ENCODE measurements at regions not wholly inside any gene's neighbourhood (a gene's known extent, or its start where the extent isn't known, plus 50 kb on each side); places are given as distances from the start of the nearest gene placed in this dataset.
"Not testable (repeated sequence)": the region's sequence is repeated elsewhere in the genome, so short reads cannot be mapped to it uniquely, and the experiment has no call there.

GRCh38 chr14:30266290-30266689, 292.7 kb upstream of the G2E3 start:
- Histone ChIP-seq H3K9me3 (ENCODE audit: control insufficient read depth in 1 of 2, low read length in 2 of 2) (no peaks in the 10 kb centered on the region), H3K27ac (ENCODE audit: low read length) (no peak overlapping the region), H3K36me3 (ENCODE audit: control insufficient read depth in 1 of 2, insufficient read depth in 2 of 2, low read length in 2 of 2) (no peaks in the 10 kb centered on the region), H3K4me3 (ENCODE audit: low read depth in 1 of 2, low read length in 2 of 2) (no peak overlapping the region), H3K27me3 (ENCODE audit: low read depth, low read length) (no peaks in the 10 kb centered on the region), H3K4me1 (ENCODE audit: control insufficient read depth in 1 of 2, insufficient read depth in 2 of 2, low read length in 2 of 2) (no peaks in the 10 kb centered on the region)

GRCh38 chr14:30267141-30267540, 291.8 kb upstream of the G2E3 start:
- Histone ChIP-seq H3K36me3 (ENCODE audit: control insufficient read depth in 1 of 2, insufficient read depth in 2 of 2, low read length in 2 of 2) (no peaks in the 10 kb centered on the region), H3K4me1 (ENCODE audit: control insufficient read depth in 1 of 2, insufficient read depth in 2 of 2, low read length in 2 of 2) (no peaks in the 10 kb centered on the region), H3K4me3 (ENCODE audit: low read depth in 1 of 2, low read length in 2 of 2) (no peak overlapping the region), H3K9me3 (ENCODE audit: control insufficient read depth in 1 of 2, low read length in 2 of 2) (no peaks in the 10 kb centered on the region), H3K27ac (ENCODE audit: low read length) (no peak overlapping the region), H3K27me3 (ENCODE audit: low read depth, low read length) (no peaks in the 10 kb centered on the region)

GRCh38 chr14:30270200-30271161, 288.5 kb upstream of the G2E3 start:
- Histone ChIP-seq H3K9me3 (ENCODE audit: control insufficient read depth in 1 of 2, low read length in 2 of 2) (no peaks in the 10 kb centered on the region), H3K4me1 (ENCODE audit: control insufficient read depth in 1 of 2, insufficient read depth in 2 of 2, low read length in 2 of 2) (no peaks in the 10 kb centered on the region), H3K4me3 (ENCODE audit: low read depth in 1 of 2, low read length in 2 of 2) (peak overlapping the region; percentile 27 to 38), H3K36me3 (ENCODE audit: control insufficient read depth in 1 of 2, insufficient read depth in 2 of 2, low read length in 2 of 2) (no peaks in the 10 kb centered on the region), H3K27ac (ENCODE audit: low read length) (no peak overlapping the region), H3K27me3 (ENCODE audit: low read depth, low read length) (no peaks in the 10 kb centered on the region)

GRCh38 chr14:30271811-30272323, 287.1 kb upstream of the G2E3 start:
- Histone ChIP-seq H3K9me3 (ENCODE audit: control insufficient read depth in 1 of 2, low read length in 2 of 2) (no peaks in the 10 kb centered on the region), H3K4me1 (ENCODE audit: control insufficient read depth in 1 of 2, insufficient read depth in 2 of 2, low read length in 2 of 2) (no peaks in the 10 kb centered on the region), H3K36me3 (ENCODE audit: control insufficient read depth in 1 of 2, insufficient read depth in 2 of 2, low read length in 2 of 2) (no peaks in the 10 kb centered on the region), H3K27me3 (ENCODE audit: low read depth, low read length) (no peaks in the 10 kb centered on the region), H3K27ac (ENCODE audit: low read length) (no peak overlapping the region), H3K4me3 (ENCODE audit: low read depth in 1 of 2, low read length in 2 of 2) (no peak overlapping the region)

GRCh38 chr14:30272848-30273832, 285.8 kb upstream of the G2E3 start:
- H3K4me3 ChIP-seq (ENCODE audit: low read depth in 1 of 2, low read length in 2 of 2), result no peak overlapping the region
- no peak overlapping the region for H3K27ac ChIP-seq (ENCODE audit: low read length)
- no peaks in the 10 kb centered on the region for H3K27me3 ChIP-seq (ENCODE audit: low read depth, low read length)
- H3K9me3 ChIP-seq (ENCODE audit: control insufficient read depth in 1 of 2, low read length in 2 of 2), result no peaks in the 10 kb centered on the region
- H3K36me3 ChIP-seq (ENCODE audit: control insufficient read depth in 1 of 2, insufficient read depth in 2 of 2, low read length in 2 of 2), result no peaks in the 10 kb centered on the region
- H3K4me1 ChIP-seq (ENCODE audit: control insufficient read depth in 1 of 2, insufficient read depth in 2 of 2, low read length in 2 of 2), result no peaks in the 10 kb centered on the region

GRCh38 chr14:30275604-30276003, 283.4 kb upstream of the G2E3 start:
- H3K4me3 ChIP-seq (ENCODE audit: low read depth in 1 of 2, low read length in 2 of 2), result no peak overlapping the region
- no peaks in the 10 kb centered on the region for H3K36me3 ChIP-seq (ENCODE audit: control insufficient read depth in 1 of 2, insufficient read depth in 2 of 2, low read length in 2 of 2)
- no peak overlapping the region for H3K27ac ChIP-seq (ENCODE audit: low read length)
- no peaks in the 10 kb centered on the region for H3K9me3 ChIP-seq (ENCODE audit: control insufficient read depth in 1 of 2, low read length in 2 of 2)
- H3K4me1 ChIP-seq (ENCODE audit: control insufficient read depth in 1 of 2, insufficient read depth in 2 of 2, low read length in 2 of 2), result no peaks in the 10 kb centered on the region
- H3K27me3 ChIP-seq (ENCODE audit: low read depth, low read length), result no peaks in the 10 kb centered on the region

- no peaks in the 10 kb centered on the region for H3K27me3 ChIP-seq (ENCODE audit: low read depth, low read length)
- H3K4me3 ChIP-seq (ENCODE audit: low read depth in 1 of 2, low read length in 2 of 2), result no peak overlapping the region
- no peaks in the 10 kb centered on the region for H3K36me3 ChIP-seq (ENCODE audit: control insufficient read depth in 1 of 2, insufficient read depth in 2 of 2, low read length in 2 of 2)
- no peak overlapping the region for H3K27ac ChIP-seq (ENCODE audit: low read length)
- H3K4me1 ChIP-seq (ENCODE audit: control insufficient read depth in 1 of 2, insufficient read depth in 2 of 2, low read length in 2 of 2), result no peaks in the 10 kb centered on the region
- H3K9me3 ChIP-seq (ENCODE audit: control insufficient read depth in 1 of 2, low read length in 2 of 2), result no peaks in the 10 kb centered on the region
These were observed 281.7 kb upstream of the G2E3 start for GRCh38 chr14:30277268-30277667.

- not testable (repeated sequence) for H3K4me1 ChIP-seq (ENCODE audit: control insufficient read depth in 1 of 2, insufficient read depth in 2 of 2, low read length in 2 of 2); H3K36me3 ChIP-seq (ENCODE audit: control insufficient read depth in 1 of 2, insufficient read depth in 2 of 2, low read length in 2 of 2); H3K9me3 ChIP-seq (ENCODE audit: control insufficient read depth in 1 of 2, low read length in 2 of 2); H3K27me3 ChIP-seq (ENCODE audit: low read depth, low read length); H3K4me3 ChIP-seq (ENCODE audit: low read depth in 1 of 2, low read length in 2 of 2); H3K27ac ChIP-seq (ENCODE audit: low read length)
These were observed 280.1 kb upstream of the G2E3 start for GRCh38 chr14:30278856-30279255.

- Histone ChIP-seq H3K4me3 (ENCODE audit: low read depth in 1 of 2, low read length in 2 of 2) (no peak overlapping the region), H3K4me1 (ENCODE audit: control insufficient read depth in 1 of 2, insufficient read depth in 2 of 2, low read length in 2 of 2) (no peaks in the 10 kb centered on the region), H3K27me3 (ENCODE audit: low read depth, low read length) (no peaks in the 10 kb centered on the region), H3K27ac (ENCODE audit: low read length) (no peak overlapping the region), H3K9me3 (ENCODE audit: control insufficient read depth in 1 of 2, low read length in 2 of 2) (no peaks in the 10 kb centered on the region), H3K36me3 (ENCODE audit: control insufficient read depth in 1 of 2, insufficient read depth in 2 of 2, low read length in 2 of 2) (no peaks in the 10 kb centered on the region)
These were observed 275.0 kb upstream of the G2E3 start for GRCh38 chr14:30283822-30284446.

- Histone ChIP-seq H3K4me1 (ENCODE audit: control insufficient read depth in 1 of 2, insufficient read depth in 2 of 2, low read length in 2 of 2) (no peaks in the 10 kb centered on the region), H3K27me3 (ENCODE audit: low read depth, low read length) (no peaks in the 10 kb centered on the region), H3K4me3 (ENCODE audit: low read depth in 1 of 2, low read length in 2 of 2) (no peak overlapping the region), H3K9me3 (ENCODE audit: control insufficient read depth in 1 of 2, low read length in 2 of 2) (no peaks in the 10 kb centered on the region), H3K36me3 (ENCODE audit: control insufficient read depth in 1 of 2, insufficient read depth in 2 of 2, low read length in 2 of 2) (no peaks in the 10 kb centered on the region), H3K27ac (ENCODE audit: low read length) (no peak overlapping the region)
These were observed 274.1 kb upstream of the G2E3 start for GRCh38 chr14:30284808-30285207.

Measured in muscle layer of duodenum (tissue), 2 donors.